ENCODE measurements at regions not wholly inside any gene's neighbourhood (a gene's known extent, or its start where the extent isn't known, plus 50 kb on each side); places are given as distances from the start of the nearest gene placed in this dataset.

- Histone ChIP-seq H3K36me3 (ENCODE audit: control insufficient read depth in 3 of 3, insufficient read depth in 3 of 3, low read length in 3 of 3) (no peaks in the 10 kb centered on the region), H3K27ac (ENCODE audit: low read depth, low read length) (no peak overlapping the region), H3K9me3 (ENCODE audit: control insufficient read depth in 3 of 3, low read length in 3 of 3) (no peaks in the 10 kb centered on the region), H3K9ac (ENCODE audit: low read depth in 1 of 3, low read length in 3 of 3) (no peak overlapping the region), H3K27me3 (ENCODE audit: control insufficient read depth in 3 of 3, insufficient read depth in 3 of 3, low read length in 3 of 3) (no peaks in the 10 kb centered on the region), H3K4me3 (ENCODE audit: low read length in 3 of 3) (no peak overlapping the region), H3K4me1 (ENCODE audit: control insufficient read depth in 3 of 3, insufficient read depth in 3 of 3, low read length in 3 of 3) (peaks cover 0 to 3% (median 0%) of the 10 kb centered on the region in 3 donors)
Observed at GRCh38 chr7:25379351-25380300, 151.3 kb upstream of the NPVF start.

GRCh38 chr7:25381818-25382589 lies 153.7 kb upstream of the NPVF start:
- Histone ChIP-seq H3K36me3 (ENCODE audit: control insufficient read depth in 3 of 3, insufficient read depth in 3 of 3, low read length in 3 of 3) (no peaks in the 10 kb centered on the region), H3K9ac (ENCODE audit: low read depth in 1 of 3, low read length in 3 of 3) (no peak overlapping the region), H3K9me3 (ENCODE audit: control insufficient read depth in 3 of 3, low read length in 3 of 3) (no peaks in the 10 kb centered on the region), H3K27me3 (ENCODE audit: control insufficient read depth in 3 of 3, insufficient read depth in 3 of 3, low read length in 3 of 3) (no peaks in the 10 kb centered on the region), H3K4me1 (ENCODE audit: control insufficient read depth in 3 of 3, insufficient read depth in 3 of 3, low read length in 3 of 3) (peaks cover 3 to 12% (median 10%) of the 10 kb centered on the region in 3 donors), H3K4me3 (ENCODE audit: low read length in 3 of 3) (no peak overlapping the region), H3K27ac (ENCODE audit: low read depth, low read length) (no peak overlapping the region)

- Histone ChIP-seq H3K9me3 (ENCODE audit: control insufficient read depth in 3 of 3, low read length in 3 of 3) (no peaks in the 10 kb centered on the region), H3K4me1 (ENCODE audit: control insufficient read depth in 3 of 3, insufficient read depth in 3 of 3, low read length in 3 of 3) (peaks cover 3 to 12% (median 10%) of the 10 kb centered on the region in 3 donors), H3K9ac (ENCODE audit: low read depth in 1 of 3, low read length in 3 of 3) (no peak overlapping the region), H3K27me3 (ENCODE audit: control insufficient read depth in 3 of 3, insufficient read depth in 3 of 3, low read length in 3 of 3) (no peaks in the 10 kb centered on the region), H3K4me3 (ENCODE audit: low read length in 3 of 3) (no peak overlapping the region), H3K27ac (ENCODE audit: low read depth, low read length) (no peak overlapping the region), H3K36me3 (ENCODE audit: control insufficient read depth in 3 of 3, insufficient read depth in 3 of 3, low read length in 3 of 3) (no peaks in the 10 kb centered on the region)
Observed at GRCh38 chr7:25382869-25383268, 154.6 kb upstream of the NPVF start.

- H3K27me3 ChIP-seq (ENCODE audit: control insufficient read depth in 3 of 3, insufficient read depth in 3 of 3, low read length in 3 of 3): no peaks in the 10 kb centered on the region
- H3K36me3 ChIP-seq (ENCODE audit: control insufficient read depth in 3 of 3, insufficient read depth in 3 of 3, low read length in 3 of 3): no peaks in the 10 kb centered on the region
- no peaks in the 10 kb centered on the region for H3K9me3 ChIP-seq (ENCODE audit: control insufficient read depth in 3 of 3, low read length in 3 of 3)
- no peak overlapping the region for H3K4me3 ChIP-seq (ENCODE audit: low read length in 3 of 3)
- no peak overlapping the region for H3K27ac ChIP-seq (ENCODE audit: low read depth, low read length)
- peaks cover 3 to 12% (median 10%) of the 10 kb centered on the region in 3 donors for H3K4me1 ChIP-seq (ENCODE audit: control insufficient read depth in 3 of 3, insufficient read depth in 3 of 3, low read length in 3 of 3)
- no peak overlapping the region for H3K9ac ChIP-seq (ENCODE audit: low read depth in 1 of 3, low read length in 3 of 3)
Observed at GRCh38 chr7:25383402-25383801, 155.1 kb upstream of the NPVF start.

- H3K27me3 ChIP-seq (ENCODE audit: control insufficient read depth in 3 of 3, insufficient read depth in 3 of 3, low read length in 3 of 3): no peaks in the 10 kb centered on the region
- peaks cover 3 to 12% (median 10%) of the 10 kb centered on the region in 3 donors for H3K4me1 ChIP-seq (ENCODE audit: control insufficient read depth in 3 of 3, insufficient read depth in 3 of 3, low read length in 3 of 3)
- H3K4me3 ChIP-seq (ENCODE audit: low read length in 3 of 3): no peak overlapping the region
- H3K36me3 ChIP-seq (ENCODE audit: control insufficient read depth in 3 of 3, insufficient read depth in 3 of 3, low read length in 3 of 3): no peaks in the 10 kb centered on the region
- no peaks in the 10 kb centered on the region for H3K9me3 ChIP-seq (ENCODE audit: control insufficient read depth in 3 of 3, low read length in 3 of 3)
- peak overlapping the region; percentile 18 for H3K27ac ChIP-seq (ENCODE audit: low read depth, low read length)
- H3K9ac ChIP-seq (ENCODE audit: low read depth in 1 of 3, low read length in 3 of 3): no peak overlapping the region
Observed at GRCh38 chr7:25384788-25385505, 156.7 kb upstream of the NPVF start.

GRCh38 chr7:25385506-25386136 lies 157.3 kb upstream of the NPVF start:
- Histone ChIP-seq H3K27me3 (ENCODE audit: control insufficient read depth in 3 of 3, insufficient read depth in 3 of 3, low read length in 3 of 3) (no peaks in the 10 kb centered on the region), H3K9me3 (ENCODE audit: control insufficient read depth in 3 of 3, low read length in 3 of 3) (no peaks in the 10 kb centered on the region), H3K4me1 (ENCODE audit: control insufficient read depth in 3 of 3, insufficient read depth in 3 of 3, low read length in 3 of 3) (peaks cover 3 to 12% (median 10%) of the 10 kb centered on the region in 3 donors), H3K27ac (ENCODE audit: low read depth, low read length) (peak overlapping the region; percentile 57), H3K9ac (ENCODE audit: low read depth in 1 of 3, low read length in 3 of 3) (no peak overlapping the region), H3K36me3 (ENCODE audit: control insufficient read depth in 3 of 3, insufficient read depth in 3 of 3, low read length in 3 of 3) (no peaks in the 10 kb centered on the region), H3K4me3 (ENCODE audit: low read length in 3 of 3) (no peak overlapping the region)

- Histone ChIP-seq H3K9ac (ENCODE audit: low read depth in 1 of 3, low read length in 3 of 3) (no peak overlapping the region), H3K36me3 (ENCODE audit: control insufficient read depth in 3 of 3, insufficient read depth in 3 of 3, low read length in 3 of 3) (no peaks in the 10 kb centered on the region), H3K4me1 (ENCODE audit: control insufficient read depth in 3 of 3, insufficient read depth in 3 of 3, low read length in 3 of 3) (peaks cover 3 to 12% (median 10%) of the 10 kb centered on the region in 3 donors), H3K27ac (ENCODE audit: low read depth, low read length) (no peak overlapping the region), H3K4me3 (ENCODE audit: low read length in 3 of 3) (no peak overlapping the region), H3K27me3 (ENCODE audit: control insufficient read depth in 3 of 3, insufficient read depth in 3 of 3, low read length in 3 of 3) (no peaks in the 10 kb centered on the region), H3K9me3 (ENCODE audit: control insufficient read depth in 3 of 3, low read length in 3 of 3) (no peaks in the 10 kb centered on the region)
Observed at GRCh38 chr7:25386311-25386744, 158.0 kb upstream of the NPVF start.

- Histone ChIP-seq H3K27me3 (ENCODE audit: control insufficient read depth in 3 of 3, insufficient read depth in 3 of 3, low read length in 3 of 3) (no peaks in the 10 kb centered on the region), H3K27ac (ENCODE audit: low read depth, low read length) (no peak overlapping the region), H3K4me3 (ENCODE audit: low read length in 3 of 3) (no peak overlapping the region), H3K9me3 (ENCODE audit: control insufficient read depth in 3 of 3, low read length in 3 of 3) (no peaks in the 10 kb centered on the region), H3K4me1 (ENCODE audit: control insufficient read depth in 3 of 3, insufficient read depth in 3 of 3, low read length in 3 of 3) (peaks cover 3 to 12% (median 10%) of the 10 kb centered on the region in 3 donors), H3K9ac (ENCODE audit: low read depth in 1 of 3, low read length in 3 of 3) (no peak overlapping the region), H3K36me3 (ENCODE audit: control insufficient read depth in 3 of 3, insufficient read depth in 3 of 3, low read length in 3 of 3) (no peaks in the 10 kb centered on the region)
Observed at GRCh38 chr7:25388681-25389080, 160.4 kb upstream of the NPVF start.

- H3K27ac ChIP-seq (ENCODE audit: low read depth, low read length): no peak overlapping the region
- no peak overlapping the region for H3K4me3 ChIP-seq (ENCODE audit: low read length in 3 of 3)
- no peaks in the 10 kb centered on the region for H3K27me3 ChIP-seq (ENCODE audit: control insufficient read depth in 3 of 3, insufficient read depth in 3 of 3, low read length in 3 of 3)
- H3K9me3 ChIP-seq (ENCODE audit: control insufficient read depth in 3 of 3, low read length in 3 of 3): no peaks in the 10 kb centered on the region
- no peak overlapping the region for H3K9ac ChIP-seq (ENCODE audit: low read depth in 1 of 3, low read length in 3 of 3)
- H3K4me1 ChIP-seq (ENCODE audit: control insufficient read depth in 3 of 3, insufficient read depth in 3 of 3, low read length in 3 of 3): peaks cover 3 to 12% (median 8%) of the 10 kb centered on the region in 3 donors
- H3K36me3 ChIP-seq (ENCODE audit: control insufficient read depth in 3 of 3, insufficient read depth in 3 of 3, low read length in 3 of 3): no peaks in the 10 kb centered on the region
Observed at GRCh38 chr7:25389489-25390106, 161.3 kb upstream of the NPVF start.
